Stomach (tissue), 8 donors: ENCODE measurements at regions not wholly inside any gene's neighbourhood (a gene's known extent, or its start where the extent isn't known, plus 50 kb on each side); places are given as distances from the start of the nearest gene placed in this dataset.

Experiments
- DNase-seq, 2 donors: peaks; one replicate each; pipeline versions ENCODE4 v3.0.0 to v3.0.0-alpha.2; 2013 to 2019
- H3K27ac ChIP-seq, 5 donors: fragments of 200-600 bp in 4 of 5; sonication (generic) in 4 of 5; one replicate each; pipeline ENCODE4 v1.5.1; 2013 to 2019; ENCODE audit warnings: mild to moderate bottlenecking in 1 of 5, moderate library complexity in 1 of 5
- H3K27me3 ChIP-seq, 3 donors: fragments of 200-600 bp; sonication (generic); one replicate each; pipeline ENCODE4 v1.5.1; 2017 to 2019; ENCODE audit warnings: mixed run types in 1 of 3
- H3K36me3 ChIP-seq, 4 donors: fragments of 200-600 bp; sonication (generic); 1 replicate in 3 of 4; 2 replicates in 1 of 4; pipeline ENCODE4 v1.5.1; 2016 to 2019
- H3K4me1 ChIP-seq, 4 donors: fragments of 200-600 bp; sonication (generic); one replicate each; pipeline ENCODE4 v1.5.1; 2016 to 2019
- H3K4me3 ChIP-seq, 4 donors: fragments of 200-600 bp; sonication (generic) in 3 of 4; one replicate each; pipeline ENCODE4 v1.5.1; 2016 to 2019; ENCODE audit warnings: mild to moderate bottlenecking in 1 of 4
- H3K9me3 ChIP-seq, 4 donors: fragments of 200-600 bp; sonication (generic); one replicate each; pipeline ENCODE4 v1.5.1; 2016 to 2019
- CTCF ChIP-seq, 7 experiments: fragments of 450-650 bp in 4 of 7; fragments of 200-600 bp in 3 of 7; sonication (generic) in 3 of 7; IDR thresholded peaks; one replicate each; pipeline ENCODE4 v1.5.1; 2016 to 2019; ENCODE audit warnings: antibody characterized with exemption in 7 of 7, control low read depth in 2 of 7, mild to moderate bottlenecking in 1 of 7
- EP300 ChIP-seq: sonication (generic); formaldehyde crosslinking; IDR thresholded peaks from one replicate; pipeline ENCODE4 v1.6.1; 2017; ENCODE audit warnings: antibody characterized with exemption
- POLR2A ChIP-seq, 4 donors: fragments of 450-650 bp; IDR thresholded peaks; one replicate each; pipeline ENCODE4 v1.6.1; 2016; ENCODE audit warnings: antibody characterized with exemption in 4 of 4, control low read depth in 2 of 4, mild to moderate bottlenecking in 1 of 4, moderate library complexity in 1 of 4
- POLR2AphosphoS5 ChIP-seq, 3 donors: sonication (generic); formaldehyde crosslinking; IDR thresholded peaks; one replicate each; pipeline ENCODE4 v1.6.1; 2016; ENCODE audit warnings: antibody characterized with exemption in 3 of 3
- WGBS, 5 donors: extraction: QIAGEN DNeasy Blood & Tissue Kit in 3 of 5; methylation state at CpG; one replicate each; pipeline versions ENCODE4 v1.1.5 to v1.1.7; 2013 to 2018; 5-methylcytosine and 5-hydroxymethylcytosine counted together
- intact Hi-C: fragments of 100-400 bp; cut with DNase I; formaldehyde crosslinking; loops from one replicate; pipeline ENCODE4 v1.15.1; 2023; ENCODE audit warnings: low total_unique reads
- donor health status: healthy with polysubstance abuse.
- donor health status: Bipolar disorder and iron deficiency.
- donor health status: healthy.

- H3K4me1 ChIP-seq: no peaks in the 10 kb centered on the region
- no peaks in the 10 kb centered on the region for H3K36me3 ChIP-seq
- no peak overlapping the region for H3K27ac ChIP-seq
- no peak overlapping the region for H3K4me3 ChIP-seq
- 60 to 92% (median 80%) methylated on average over 1 of the region's 1 CpG for WGBS, 5 donors
- no peak for TF ChIP-seq POLR2AphosphoS5 (IDR thresholded peaks at IDR 0.05)
- no peak for TF ChIP-seq EP300
- TF ChIP-seq POLR2A (IDR thresholded peaks at IDR 0.05): no peak
- no peak for TF ChIP-seq CTCF (IDR thresholded peaks at IDR 0.05)
- DNase-seq: no peak
- no peaks in the 10 kb centered on the region for H3K27me3 ChIP-seq
- H3K9me3 ChIP-seq: no peaks in the 10 kb centered on the region
- intact Hi-C loops: no loop called here
Measured at GRCh38 chr4:110795971-110796370, 173.1 kb upstream of the PITX2 start.

GRCh38 chr4:110797486-110797885 is 174.6 kb upstream of the PITX2 start:
- DNase-seq: no peak
- H3K27me3 ChIP-seq: no peaks in the 10 kb centered on the region
- WGBS, 5 donors: 85 to 92% (median 86%) methylated on average over 1 of the region's 1 CpG
- H3K4me3 ChIP-seq: no peak overlapping the region
- intact Hi-C loops: no loop called here
- no peaks in the 10 kb centered on the region for H3K36me3 ChIP-seq
- TF ChIP-seq POLR2A (IDR thresholded peaks at IDR 0.05) (no peak), POLR2AphosphoS5 (IDR thresholded peaks at IDR 0.05) (no peak), CTCF (IDR thresholded peaks at IDR 0.05) (no peak), EP300 (no peak)
- no peaks in the 10 kb centered on the region for H3K4me1 ChIP-seq
- no peaks in the 10 kb centered on the region for H3K9me3 ChIP-seq
- H3K27ac ChIP-seq: no peak overlapping the region

- Histone ChIP-seq H3K4me1 (no peaks in the 10 kb centered on the region), H3K9me3 (no peaks in the 10 kb centered on the region), H3K27ac (no peak overlapping the region), H3K4me3 (no peak overlapping the region), H3K27me3 (no peaks in the 10 kb centered on the region), H3K36me3 (no peaks in the 10 kb centered on the region)
- 58 to 68% (median 60%) methylated on average over 13 of the region's 13 CpGs for WGBS, 5 donors
- intact Hi-C loops: no loop called here
- peak in 1 of 2 donors; percentile 24 for DNase-seq
- TF ChIP-seq POLR2A (IDR thresholded peaks at IDR 0.05): no peak
Measured at GRCh38 chr4:110798687-110799086, 175.8 kb upstream of the PITX2 start.

GRCh38 chr4:110799211-110799610 is 176.3 kb upstream of the PITX2 start:
- H3K36me3 ChIP-seq: no peaks in the 10 kb centered on the region
- DNase-seq: no peak

GRCh38 chr4:110801591-110801990 is 178.7 kb upstream of the PITX2 start:
- no peak for TF ChIP-seq CTCF (IDR thresholded peaks at IDR 0.05)
- TF ChIP-seq POLR2A (IDR thresholded peaks at IDR 0.05): no peak
- no peak for TF ChIP-seq EP300
- no peak for TF ChIP-seq POLR2AphosphoS5 (IDR thresholded peaks at IDR 0.05)
- no peak overlapping the region for H3K4me3 ChIP-seq
- no peaks in the 10 kb centered on the region for H3K27me3 ChIP-seq
- H3K4me1 ChIP-seq: no peaks in the 10 kb centered on the region
- H3K27ac ChIP-seq: no peak overlapping the region
- DNase-seq: no peak
- H3K36me3 ChIP-seq: no peaks in the 10 kb centered on the region
- H3K9me3 ChIP-seq: no peaks in the 10 kb centered on the region
- intact Hi-C loops: no loop called here

More at GRCh38 chr4:110799211-110799610, 176.3 kb upstream of the PITX2 start:
- Histone ChIP-seq H3K9me3 (no peaks in the 10 kb centered on the region), H3K4me1 (no peaks in the 10 kb centered on the region), H3K27me3 (no peaks in the 10 kb centered on the region), H3K4me3 (no peak overlapping the region), H3K27ac (no peak overlapping the region)
- intact Hi-C loops: no loop called here
- no peak for TF ChIP-seq POLR2A (IDR thresholded peaks at IDR 0.05)
- TF ChIP-seq POLR2AphosphoS5 (IDR thresholded peaks at IDR 0.05): no peak
- TF ChIP-seq CTCF (IDR thresholded peaks at IDR 0.05): no peak
- no peak for TF ChIP-seq EP300
- WGBS, 5 donors: 40 to 56% (median 52%) methylated on average over 3 of the region's 3 CpGs
